ENCODE measurements at regions not wholly inside any gene's neighbourhood (a gene's known extent, or its start where the extent isn't known, plus 50 kb on each side); places are given as distances from the start of the nearest gene placed in this dataset.

GRCh38 chr3:146345900-146346299, 95.0 kb upstream of the PLSCR4 start:
- DNase-seq (no peak), ATAC-seq (no peak)
- no peak for TF ChIP-seq CTCF (IDR thresholded peaks at IDR 0.05)
- no peak overlapping the region for H3K4me3 ChIP-seq
- no peaks in the 10 kb centered on the region for H3K27me3 ChIP-seq
- no peak overlapping the region for H3K27ac ChIP-seq
- no peaks in the 10 kb centered on the region for H3K36me3 ChIP-seq
- WGBS, 2 donors: 70 to 76% methylated on average over 2 of the region's 2 CpGs
- intact Hi-C loops (cut with DNase I): no loop called here
- H3K4me1 ChIP-seq: no peaks in the 10 kb centered on the region
- H3K9me3 ChIP-seq: no peaks in the 10 kb centered on the region

GRCh38 chr3:146343551-146343950, 92.6 kb upstream of the PLSCR4 start:
- H3K36me3 ChIP-seq: no peaks in the 10 kb centered on the region
- H3K27me3 ChIP-seq: no peaks in the 10 kb centered on the region
- intact Hi-C loops (cut with DNase I): no loop called here
- H3K9me3 ChIP-seq: no peaks in the 10 kb centered on the region
- no peak overlapping the region for H3K27ac ChIP-seq
- no peak for DNase-seq
- no peak for TF ChIP-seq CTCF (IDR thresholded peaks at IDR 0.05)
- no peak for ATAC-seq
- no peaks in the 10 kb centered on the region for H3K4me1 ChIP-seq
- WGBS, 2 donors: 36 to 37% methylated on average over 2 of the region's 2 CpGs
- no peak overlapping the region for H3K4me3 ChIP-seq

GRCh38 chr3:146342989-146343388, 92.1 kb upstream of the PLSCR4 start:
- H3K36me3 ChIP-seq: no peaks in the 10 kb centered on the region
- H3K9me3 ChIP-seq: no peaks in the 10 kb centered on the region
- no peak overlapping the region for H3K27ac ChIP-seq
- no peaks in the 10 kb centered on the region for H3K4me1 ChIP-seq
- H3K4me3 ChIP-seq: no peak overlapping the region
- intact Hi-C loops (cut with DNase I): no loop called here
- no peak for ATAC-seq
- DNase-seq: no peak
- no peak for TF ChIP-seq CTCF (IDR thresholded peaks at IDR 0.05)
- H3K27me3 ChIP-seq: no peaks in the 10 kb centered on the region

- intact Hi-C loops (cut with DNase I): loop anchor here in 2 of 10 donors (10.0 kb wide), 2 partner anchors 235 to 275 kb away; no protein-coding TSS in a partner anchor
- Histone ChIP-seq H3K27me3 (no peaks in the 10 kb centered on the region), H3K36me3 (no peaks in the 10 kb centered on the region), H3K4me1 (peaks cover 0 to 5% (median 0%) of the 10 kb centered on the region in 9 donors), H3K4me3 (no peak overlapping the region), H3K9me3 (no peaks in the 10 kb centered on the region), H3K27ac (no peak overlapping the region)
- no peak for ATAC-seq
- no peak for TF ChIP-seq CTCF (IDR thresholded peaks at IDR 0.05)
- no peak for DNase-seq
- WGBS, 2 donors: 90 to 91% methylated on average over 7 of the region's 7 CpGs
Observed at GRCh38 chr3:146339349-146339748, 88.4 kb upstream of the PLSCR4 start.
